ENCODE measurements at regions not wholly inside any gene's neighbourhood (a gene's known extent, or its start where the extent isn't known, plus 50 kb on each side); places are given as distances from the start of the nearest gene placed in this dataset.
"Not testable (repeated sequence)": the region's sequence is repeated elsewhere in the genome, so short reads cannot be mapped to it uniquely, and the experiment has no call there.

DNA sequence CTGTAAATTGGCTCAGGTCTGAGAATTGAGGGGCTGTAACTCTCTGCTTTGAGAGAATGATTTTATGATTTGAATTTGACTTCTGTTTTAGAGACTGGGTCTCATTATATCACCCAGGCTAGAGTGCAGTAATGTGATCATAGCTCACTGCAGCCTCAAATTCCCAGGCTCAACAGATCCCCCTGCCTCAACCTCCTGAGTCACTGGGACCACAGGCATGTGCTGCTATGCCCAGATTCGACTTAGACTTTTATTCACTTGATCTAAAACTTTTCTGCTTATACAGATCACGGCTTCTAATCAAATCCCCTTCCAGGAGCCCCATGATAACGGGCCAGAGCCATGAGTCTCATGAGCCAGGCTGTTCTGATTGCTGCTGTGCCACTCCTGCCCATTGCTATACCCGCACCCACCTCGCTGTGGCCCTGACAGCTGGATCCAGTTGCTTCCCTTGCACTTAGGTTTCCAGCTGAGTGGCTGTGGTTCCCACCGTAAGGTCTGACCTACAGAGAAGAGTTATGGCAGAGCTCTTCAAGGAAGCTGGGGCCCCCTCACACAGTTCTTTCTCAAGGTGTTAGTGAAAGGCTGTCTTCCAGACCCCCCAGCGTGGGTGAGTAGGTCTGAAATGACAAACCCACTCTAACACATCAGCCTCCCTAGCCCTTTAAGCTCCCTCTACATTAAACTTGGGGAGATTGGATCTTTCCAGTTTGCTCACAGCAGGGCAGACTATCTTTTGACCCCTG, 251.2 kb upstream of the SGCG start:
- 69 to 85% (median 77%) methylated on average over 7 of the region's 7 CpGs for WGBS, 5 donors
- Histone ChIP-seq H3K4me1 (peaks cover 0 to 13% (median 8%) of the 10 kb centered on the region in 4 donors), H3K27me3 (peaks cover 0 to 17% (median 10%) of the 10 kb centered on the region in 3 donors), H3K36me3 (no peaks in the 10 kb centered on the region), H3K27ac (no peak overlapping the region), H3K4me3 (no peak overlapping the region), H3K9me3 (no peaks in the 10 kb centered on the region)
- intact Hi-C loops (cut with DNase I; ENCODE audit: low total_unique reads): no loop called here
- TF ChIP-seq POLR2A (IDR thresholded peaks at IDR 0.05) (no peak), EP300 (IDR thresholded peaks at IDR 0.05) (no peak), POLR2AphosphoS5 (IDR thresholded peaks at IDR 0.05) (no peak)
- TF ChIP-seq, protein P1, sequence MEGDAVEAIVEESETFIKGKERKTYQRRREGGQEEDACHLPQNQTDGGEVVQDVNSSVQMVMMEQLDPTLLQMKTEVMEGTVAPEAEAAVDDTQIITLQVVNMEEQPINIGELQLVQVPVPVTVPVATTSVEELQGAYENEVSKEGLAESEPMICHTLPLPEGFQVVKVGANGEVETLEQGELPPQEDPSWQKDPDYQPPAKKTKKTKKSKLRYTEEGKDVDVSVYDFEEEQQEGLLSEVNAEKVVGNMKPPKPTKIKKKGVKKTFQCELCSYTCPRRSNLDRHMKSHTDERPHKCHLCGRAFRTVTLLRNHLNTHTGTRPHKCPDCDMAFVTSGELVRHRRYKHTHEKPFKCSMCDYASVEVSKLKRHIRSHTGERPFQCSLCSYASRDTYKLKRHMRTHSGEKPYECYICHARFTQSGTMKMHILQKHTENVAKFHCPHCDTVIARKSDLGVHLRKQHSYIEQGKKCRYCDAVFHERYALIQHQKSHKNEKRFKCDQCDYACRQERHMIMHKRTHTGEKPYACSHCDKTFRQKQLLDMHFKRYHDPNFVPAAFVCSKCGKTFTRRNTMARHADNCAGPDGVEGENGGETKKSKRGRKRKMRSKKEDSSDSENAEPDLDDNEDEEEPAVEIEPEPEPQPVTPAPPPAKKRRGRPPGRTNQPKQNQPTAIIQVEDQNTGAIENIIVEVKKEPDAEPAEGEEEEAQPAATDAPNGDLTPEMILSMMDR (IDR thresholded peaks at IDR 0.05): no peak
- no peak for DNase-seq

DNA sequence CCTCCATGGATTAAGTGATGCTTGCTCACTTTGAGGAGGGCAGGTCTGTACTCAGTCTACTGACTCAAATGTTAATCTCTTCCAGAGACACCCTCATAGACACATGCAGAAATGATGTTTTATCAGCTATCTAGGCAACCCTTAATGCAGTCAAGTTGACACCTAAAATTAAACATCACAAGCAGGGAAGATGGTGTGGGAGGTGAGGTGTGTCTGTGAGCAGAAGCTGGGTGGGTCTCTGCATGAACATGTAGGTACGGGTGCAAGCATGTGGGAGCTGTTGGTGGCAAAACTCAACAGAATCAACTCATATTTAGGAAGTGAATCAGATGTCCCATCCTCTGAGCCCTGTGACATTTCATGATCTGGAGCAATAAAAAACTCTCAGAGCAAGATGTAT, 249.2 kb upstream of the SGCG start:
- H3K27me3 ChIP-seq: peaks cover 0 to 11% (median 5%) of the 10 kb centered on the region in 3 donors
- intact Hi-C loops (cut with DNase I; ENCODE audit: low total_unique reads): no loop called here
- no peaks in the 10 kb centered on the region for H3K36me3 ChIP-seq
- no peak overlapping the region for H3K4me3 ChIP-seq
- WGBS, 5 donors: 77 to 89% (median 83%) methylated on average over 1 of the region's 1 CpG
- no peaks in the 10 kb centered on the region for H3K9me3 ChIP-seq
- no peak overlapping the region for H3K27ac ChIP-seq
- TF ChIP-seq, protein P1 (IDR thresholded peaks at IDR 0.05): no peak
- no peak for TF ChIP-seq POLR2A (IDR thresholded peaks at IDR 0.05)
- TF ChIP-seq POLR2AphosphoS5 (IDR thresholded peaks at IDR 0.05): no peak
- no peak for TF ChIP-seq EP300 (IDR thresholded peaks at IDR 0.05)
- no peak for DNase-seq
- peaks cover 0 to 4% (median 2%) of the 10 kb centered on the region in 4 donors for H3K4me1 ChIP-seq

DNA sequence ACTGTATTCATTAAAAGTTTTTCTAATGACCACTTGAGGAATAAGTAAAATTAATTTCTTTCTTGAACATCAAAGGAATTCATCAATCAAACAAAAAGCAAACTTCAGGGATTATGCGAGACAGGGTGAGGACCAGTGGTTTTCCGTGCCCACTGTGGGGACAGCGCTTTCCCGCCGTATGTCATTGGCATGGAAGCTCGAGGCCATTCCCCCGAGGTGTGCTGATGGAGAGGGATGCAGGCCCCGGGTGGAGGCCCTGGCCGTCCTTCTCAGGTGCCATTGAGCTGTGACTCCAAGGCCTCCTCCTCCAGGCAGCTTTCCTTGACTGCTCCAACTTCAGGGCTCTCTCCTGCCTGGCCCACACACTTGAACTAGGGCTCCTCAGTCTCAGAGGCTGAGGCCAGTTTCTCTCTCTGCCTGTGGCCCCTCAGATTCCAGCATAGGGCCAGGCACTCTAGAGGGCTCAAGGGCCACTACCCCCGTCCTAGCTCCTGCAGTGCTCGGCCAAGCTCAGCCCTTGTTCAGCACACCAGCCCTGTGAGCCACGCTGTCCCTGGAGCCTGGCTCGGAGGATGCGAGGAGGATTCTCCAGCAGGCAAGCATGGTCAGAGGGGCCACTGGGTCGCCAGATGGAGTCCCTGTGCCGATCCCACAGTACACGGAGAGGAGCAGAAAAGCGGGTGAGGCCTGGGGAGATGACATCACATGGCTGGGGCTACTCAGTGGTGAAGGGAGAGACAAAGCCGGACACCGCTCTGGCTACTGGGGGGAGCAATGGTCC, 248.0 kb upstream of the SGCG start:
- H3K4me1 ChIP-seq; DNase-seq; H3K27me3 ChIP-seq; intact Hi-C loops (cut with DNase I; ENCODE audit: low total_unique reads); H3K36me3 ChIP-seq; H3K27ac ChIP-seq; H3K9me3 ChIP-seq; H3K4me3 ChIP-seq: not testable (repeated sequence)
- WGBS, 5 donors: 79 to 93% (median 88%) methylated on average over 12 to 20 of the region's 20 CpGs

DNA sequence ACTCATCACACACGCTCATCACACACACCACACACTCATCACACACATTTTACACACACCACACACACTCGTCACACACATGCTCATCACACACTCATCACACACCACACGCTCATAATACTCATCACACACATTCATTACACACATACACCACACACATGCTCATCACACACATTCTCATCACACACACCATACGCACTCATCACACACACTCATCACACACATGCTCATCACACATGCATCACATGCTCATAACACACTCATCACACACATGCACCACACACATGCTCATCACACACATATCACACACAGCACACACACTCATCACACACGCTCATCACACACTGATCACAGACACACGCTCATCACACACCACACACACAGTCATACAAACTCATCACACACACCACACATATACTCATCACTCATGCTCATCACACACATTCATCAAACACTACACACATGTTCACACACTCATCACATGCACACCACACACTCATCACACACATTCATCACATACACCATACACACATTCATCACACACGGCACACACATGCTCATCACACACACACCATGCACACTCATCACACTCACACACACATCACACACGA, 247.1 kb upstream of the SGCG start:
- intact Hi-C loops (cut with DNase I; ENCODE audit: low total_unique reads): no loop called here
- Histone ChIP-seq H3K4me3 (no peak overlapping the region), H3K4me1 (no peaks in the 10 kb centered on the region), H3K27me3 (no peaks in the 10 kb centered on the region), H3K36me3 (no peaks in the 10 kb centered on the region), H3K27ac (no peak overlapping the region), H3K9me3 (no peaks in the 10 kb centered on the region)
- WGBS, 5 donors: 77 to 90% (median 79%) methylated on average over 8 of the region's 8 CpGs
- DNase-seq: no peak
- TF ChIP-seq POLR2A (IDR thresholded peaks at IDR 0.05) (no peak), POLR2AphosphoS5 (IDR thresholded peaks at IDR 0.05) (no peak), EP300 (IDR thresholded peaks at IDR 0.05) (no peak)
- TF ChIP-seq, protein P1 (IDR thresholded peaks at IDR 0.05): peak in 1 of 7 experiments; percentile 2
